Esophagus muscularis mucosa (tissue), 4 donors: ENCODE measurements at regions not wholly inside any gene's neighbourhood (a gene's known extent, or its start where the extent isn't known, plus 50 kb on each side); places are given as distances from the start of the nearest gene placed in this dataset.

Source experiments
- DNase-seq: peaks from one replicate; pipeline ENCODE4 v3.0.0-alpha.2; 2017; ENCODE audit errors: extremely low spot score
- H3K27ac ChIP-seq, 4 donors: fragments of 200-600 bp; sonication (generic); replicated peaks in 1 of 4; 1 replicate in 3 of 4; 2 replicates in 1 of 4; pipeline ENCODE4 v1.5.1; 2016 to 2019; ENCODE audit warnings: mild to moderate bottlenecking in 1 of 4
- H3K27me3 ChIP-seq, 4 donors: fragments of 200-600 bp; sonication (generic); one replicate each; pipeline versions ENCODE4 v1.5.1 to v1.6.0; 2016 to 2019
- H3K36me3 ChIP-seq, 4 donors: fragments of 200-600 bp; sonication (generic); one replicate each; pipeline ENCODE4 v1.5.1; 2016 to 2019
- H3K4me1 ChIP-seq, 4 donors: fragments of 200-600 bp; sonication (generic); one replicate each; pipeline ENCODE4 v1.5.1; 2016 to 2019
- H3K4me3 ChIP-seq, 4 donors: fragments of 200-600 bp; sonication (generic); 1 replicate in 2 of 4; 2 replicates in 2 of 4; pipeline ENCODE4 v1.5.1; 2016 to 2019; ENCODE audit warnings: mild to moderate bottlenecking in 4 of 4, moderate library complexity in 1 of 4
- H3K9me3 ChIP-seq, 4 donors: fragments of 200-600 bp; sonication (generic); 1 replicate in 3 of 4; 2 replicates in 1 of 4; pipeline ENCODE4 v1.5.1; 2016 to 2019
- CTCF ChIP-seq, 3 experiments: fragments of 200-600 bp in 2 of 3; fragments of 450-650 bp in 1 of 3; sonication (generic) in 2 of 3; IDR thresholded peaks; one replicate each; pipeline ENCODE4 v1.5.1; 2017 to 2019; ENCODE audit warnings: antibody characterized with exemption in 3 of 3, mild to moderate bottlenecking in 2 of 3, moderate library complexity in 1 of 3
- EP300 ChIP-seq: sonication (generic); formaldehyde crosslinking; IDR thresholded peaks from one replicate; pipeline ENCODE4 v1.6.1; 2017; ENCODE audit warnings: antibody characterized with exemption
- POLR2A ChIP-seq: fragments of 450-650 bp; IDR thresholded peaks from one replicate; pipeline ENCODE4 v1.6.1; 2017; ENCODE audit warnings: antibody characterized with exemption, moderate library complexity, mild to moderate bottlenecking, low read depth
- POLR2AphosphoS5 ChIP-seq, 2 donors: sonication (generic); formaldehyde crosslinking; IDR thresholded peaks; one replicate each; pipeline ENCODE4 v1.6.1; 2017; ENCODE audit warnings: antibody characterized with exemption in 2 of 2
- WGBS: methylation state at CpG from one replicate; pipeline ENCODE4 v1.1.5; 2018; 5-methylcytosine and 5-hydroxymethylcytosine counted together
- intact Hi-C: fragments of 100-400 bp; cut with DNase I; formaldehyde crosslinking; loops from one replicate; pipeline ENCODE4 v1.15.1; 2023

DNA sequence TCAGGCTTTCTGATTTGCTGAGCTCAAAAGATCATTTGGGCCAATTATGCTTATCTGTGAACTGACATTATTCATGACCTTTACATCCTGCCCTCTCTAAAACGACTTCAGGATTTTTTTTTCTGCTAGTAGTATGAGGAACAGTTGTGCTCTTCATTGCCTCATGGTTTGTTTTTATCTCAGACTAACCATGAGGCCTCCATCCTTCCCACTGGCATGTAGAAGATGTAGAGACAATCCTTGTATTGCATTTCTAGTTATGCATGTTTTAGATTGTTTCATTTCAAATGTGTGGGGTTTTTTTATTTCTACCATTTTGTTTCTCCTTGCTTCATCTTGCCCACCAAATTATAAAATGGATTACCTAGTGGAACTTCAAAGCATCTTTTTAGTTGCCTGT is 82.8 kb upstream of the C1orf87 start:
- Histone ChIP-seq H3K4me3 (no peak overlapping the region), H3K27ac (no peak overlapping the region), H3K36me3 (no peaks in the 10 kb centered on the region), H3K4me1 (no peaks in the 10 kb centered on the region), H3K9me3 (no peaks in the 10 kb centered on the region), H3K27me3 (no peaks in the 10 kb centered on the region)
- no peak for DNase-seq
- 42% methylated on average over 1 of the region's 1 CpG for WGBS
- TF ChIP-seq POLR2AphosphoS5 (IDR thresholded peaks at IDR 0.05) (no peak), EP300 (no peak), CTCF (IDR thresholded peaks at IDR 0.05) (no peak), POLR2A (no peak)
- intact Hi-C loops: no loop called here

- no peaks in the 10 kb centered on the region for H3K9me3 ChIP-seq
- intact Hi-C loops: no loop called here
- TF ChIP-seq EP300 (no peak), CTCF (IDR thresholded peaks at IDR 0.05) (no peak), POLR2A (no peak), POLR2AphosphoS5 (IDR thresholded peaks at IDR 0.05) (no peak)
- H3K36me3 ChIP-seq: no peaks in the 10 kb centered on the region
- WGBS: 56% methylated on average over 2 of the region's 2 CpGs
- no peak overlapping the region for H3K27ac ChIP-seq
- no peak for DNase-seq
- no peaks in the 10 kb centered on the region for H3K27me3 ChIP-seq
- no peak overlapping the region for H3K4me3 ChIP-seq
- H3K4me1 ChIP-seq: no peaks in the 10 kb centered on the region
These were observed 80.4 kb upstream of the C1orf87 start for GRCh38 chr1:60153961-60154360.

DNA sequence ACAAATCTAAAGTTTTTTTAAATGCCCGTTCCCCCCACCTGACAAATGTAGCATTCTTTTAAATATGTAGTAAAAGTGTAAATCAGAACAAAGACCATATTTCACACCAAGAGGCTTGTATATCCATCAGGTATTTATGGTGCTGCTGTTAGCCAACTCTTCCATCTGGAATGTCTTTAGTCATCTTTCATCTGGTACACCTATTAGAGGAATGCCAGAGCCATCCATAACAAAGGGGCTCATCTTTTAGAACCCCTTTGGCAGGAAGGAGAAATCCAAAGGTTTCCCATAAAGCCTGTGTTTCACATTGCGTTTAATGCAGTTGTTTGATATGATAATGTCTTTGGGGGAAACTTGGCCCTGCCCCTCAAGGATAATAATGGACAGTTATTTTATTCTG is 79.3 kb upstream of the C1orf87 start:
- Histone ChIP-seq H3K36me3 (no peaks in the 10 kb centered on the region), H3K27ac (no peak overlapping the region), H3K9me3 (no peaks in the 10 kb centered on the region), H3K4me3 (no peak overlapping the region), H3K27me3 (no peaks in the 10 kb centered on the region), H3K4me1 (no peaks in the 10 kb centered on the region)
- intact Hi-C loops: no loop called here
- WGBS: 92% methylated on average over 2 of the region's 2 CpGs
- no peak for DNase-seq
- no peak for TF ChIP-seq EP300
- TF ChIP-seq CTCF (IDR thresholded peaks at IDR 0.05): no peak
- TF ChIP-seq POLR2AphosphoS5 (IDR thresholded peaks at IDR 0.05): no peak
- no peak for TF ChIP-seq POLR2A

- Histone ChIP-seq H3K27ac (no peak overlapping the region), H3K27me3 (no peaks in the 10 kb centered on the region), H3K4me1 (no peaks in the 10 kb centered on the region), H3K9me3 (no peaks in the 10 kb centered on the region), H3K36me3 (no peaks in the 10 kb centered on the region), H3K4me3 (no peak overlapping the region)
- DNase-seq: no peak
- WGBS: 65% methylated on average over 3 of the region's 3 CpGs
- intact Hi-C loops: no loop called here
- no peak for TF ChIP-seq EP300
- no peak for TF ChIP-seq POLR2AphosphoS5 (IDR thresholded peaks at IDR 0.05)
- TF ChIP-seq POLR2A: no peak
- TF ChIP-seq CTCF (IDR thresholded peaks at IDR 0.05): no peak
These were observed 77.7 kb upstream of the C1orf87 start for GRCh38 chr1:60151311-60151710.

DNA sequence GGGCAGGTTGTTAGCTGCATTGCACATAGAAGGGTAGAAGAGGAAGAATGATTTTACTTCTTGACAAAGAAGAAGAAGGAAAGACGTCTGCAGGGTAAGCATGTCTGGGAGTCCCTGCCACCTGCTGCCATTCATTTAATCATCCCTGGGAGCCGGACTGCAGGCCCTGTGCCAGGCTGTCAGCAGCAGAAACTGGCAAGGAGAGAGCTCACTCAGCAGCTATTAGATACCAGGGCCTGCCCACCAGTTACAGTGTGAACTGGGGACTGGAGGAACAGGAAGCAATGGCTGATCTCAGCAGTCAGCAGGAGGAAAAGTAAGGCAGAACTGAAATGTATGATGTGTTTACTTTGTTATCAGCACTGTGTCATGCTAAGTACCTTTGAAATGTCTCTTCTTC is 75.7 kb upstream of the C1orf87 start:
- 54% methylated on average over 2 of the region's 2 CpGs for whole genome bisulfite sequencing
- Histone ChIP-seq H3K36me3 (no peaks in the 10 kb centered on the region), H3K9me3 (no peaks in the 10 kb centered on the region), H3K4me3 (no peak overlapping the region), H3K27ac (no peak overlapping the region), H3K27me3 (no peaks in the 10 kb centered on the region), H3K4me1 (no peaks in the 10 kb centered on the region)
- DNase-seq: no peak
- intact Hi-C loops: no loop called here
- no peak for TF ChIP-seq POLR2AphosphoS5 (IDR thresholded peaks at IDR 0.05)
- TF ChIP-seq EP300: no peak
- no peak for TF ChIP-seq POLR2A
- TF ChIP-seq CTCF (IDR thresholded peaks at IDR 0.05): no peak
